ENCODE measurements at regions not wholly inside any gene's neighbourhood (a gene's known extent, or its start where the extent isn't known, plus 50 kb on each side); places are given as distances from the start of the nearest gene placed in this dataset.

- no peaks in the 10 kb centered on the region for H3K9me3 ChIP-seq
- H3K4me1 ChIP-seq = no peaks in the 10 kb centered on the region
- H3K4me3 ChIP-seq (replicated peaks in 1 of 3) = no peak overlapping the region
- no peaks in the 10 kb centered on the region for H3K36me3 ChIP-seq
- H3K27me3 ChIP-seq = no peaks in the 10 kb centered on the region
- 75 to 77% methylated on average over 5 of the region's 5 CpGs for WGBS, 2 donors
- no peak overlapping the region for H3K27ac ChIP-seq
- intact Hi-C loops (cut with DNase I) = no loop called here
- TF ChIP-seq CTCF (IDR thresholded peaks at IDR 0.05) (no peak), POLR2A (IDR thresholded peaks at IDR 0.05) (no peak)
- no peak for DNase-seq
Measured at GRCh38 chr2:221019668-221020067, 552.4 kb downstream of the EPHA4 start.

GRCh38 chr2:221022554-221022953 is 549.5 kb downstream of the EPHA4 start:
- intact Hi-C loops (cut with DNase I) = no loop called here
- H3K4me3 ChIP-seq (replicated peaks in 1 of 3) = no peak overlapping the region
- H3K27me3 ChIP-seq = no peaks in the 10 kb centered on the region
- no peaks in the 10 kb centered on the region for H3K9me3 ChIP-seq
- no peak for TF ChIP-seq CTCF (IDR thresholded peaks at IDR 0.05)
- TF ChIP-seq POLR2A (IDR thresholded peaks at IDR 0.05) = no peak
- H3K4me1 ChIP-seq = no peaks in the 10 kb centered on the region
- no peaks in the 10 kb centered on the region for H3K36me3 ChIP-seq
- H3K27ac ChIP-seq = no peak overlapping the region
- DNase-seq = no peak
- 71 to 79% methylated on average over 2 of the region's 2 CpGs for WGBS, 2 donors

- WGBS, 2 donors = 75 to 86% methylated on average over 1 of the region's 1 CpG
- no peak for TF ChIP-seq POLR2A (IDR thresholded peaks at IDR 0.05)
- no peak for TF ChIP-seq CTCF (IDR thresholded peaks at IDR 0.05)
Measured at GRCh38 chr2:221025398-221025797, 546.7 kb downstream of the EPHA4 start.

GRCh38 chr2:221034026-221034701 is 537.9 kb downstream of the EPHA4 start:
- no peak overlapping the region for H3K4me3 ChIP-seq (replicated peaks in 1 of 3)
- H3K4me1 ChIP-seq = no peaks in the 10 kb centered on the region
- no peaks in the 10 kb centered on the region for H3K9me3 ChIP-seq
- no peak overlapping the region for H3K27ac ChIP-seq
- DNase-seq = no peak
- intact Hi-C loops (cut with DNase I) = no loop called here
- H3K27me3 ChIP-seq = no peaks in the 10 kb centered on the region
- 87 to 93% methylated on average over 2 of the region's 2 CpGs for WGBS, 2 donors
- H3K36me3 ChIP-seq = no peaks in the 10 kb centered on the region
- TF ChIP-seq CTCF (IDR thresholded peaks at IDR 0.05) (no peak), POLR2A (IDR thresholded peaks at IDR 0.05) (no peak)

More at GRCh38 chr2:221025398-221025797, 546.7 kb downstream of the EPHA4 start:
- intact Hi-C loops (cut with DNase I) = no loop called here
- H3K27me3 ChIP-seq = no peaks in the 10 kb centered on the region
- H3K4me3 ChIP-seq (replicated peaks in 1 of 3) = no peak overlapping the region
- DNase-seq = no peak
- no peaks in the 10 kb centered on the region for H3K36me3 ChIP-seq
- H3K27ac ChIP-seq = no peak overlapping the region
- no peaks in the 10 kb centered on the region for H3K4me1 ChIP-seq
- no peaks in the 10 kb centered on the region for H3K9me3 ChIP-seq

- H3K4me3 ChIP-seq (replicated peaks in 1 of 3) = no peak overlapping the region
- intact Hi-C loops (cut with DNase I) = no loop called here
- no peak overlapping the region for H3K27ac ChIP-seq
- DNase-seq = no peak
- H3K36me3 ChIP-seq = no peaks in the 10 kb centered on the region
- no peak for TF ChIP-seq POLR2A (IDR thresholded peaks at IDR 0.05)
- no peak for TF ChIP-seq CTCF (IDR thresholded peaks at IDR 0.05)
- WGBS, 2 donors = 95 to 96% methylated on average over 4 of the region's 4 CpGs
- H3K4me1 ChIP-seq = no peaks in the 10 kb centered on the region
- no peaks in the 10 kb centered on the region for H3K9me3 ChIP-seq
- no peaks in the 10 kb centered on the region for H3K27me3 ChIP-seq
Measured at GRCh38 chr2:221034973-221035372, 537.1 kb downstream of the EPHA4 start.

Data from thyroid gland (tissue), 4 donors.